Mesendoderm (in vitro differentiated cells): ENCODE measurements at regions not wholly inside any gene's neighbourhood (a gene's known extent, or its start where the extent isn't known, plus 50 kb on each side); places are given as distances from the start of the nearest gene placed in this dataset.

ENCODE experiments used
- DNase-seq: peaks from one replicate; pipeline ENCODE4 v3.0.0; 2013
- H2AK5ac ChIP-seq: 2 replicates; pipeline ENCODE4 v1.6.1; 2013; ENCODE audit warnings: low read length, inconsistent platforms
- H2BK120ac ChIP-seq: 2 replicates; pipeline ENCODE4 v1.6.1; 2013; ENCODE audit warnings: low read depth, mild to moderate bottlenecking, low read length, moderate library complexity, mixed read lengths
- H2BK15ac ChIP-seq: replicated peaks from 2 replicates; pipeline ENCODE4 v1.6.1; 2013; ENCODE audit warnings: low read depth, mild to moderate bottlenecking, moderate library complexity
- H2BK5ac ChIP-seq: 2 replicates; pipeline ENCODE4 v1.6.1; 2013; ENCODE audit warnings: low read length, inconsistent platforms
- H3K18ac ChIP-seq: 2 replicates; pipeline ENCODE4 v1.6.1; 2013; ENCODE audit warnings: mild to moderate bottlenecking, low read length, mixed read lengths
- H3K23ac ChIP-seq: one replicate; pipeline ENCODE4 v1.6.1; 2013; ENCODE audit warnings: low read length
- H3K27ac ChIP-seq: 2 replicates; pipeline ENCODE4 v1.5.1; 2013; ENCODE audit warnings: low read depth, mild to moderate bottlenecking, inconsistent platforms, low read length, moderate library complexity
- H3K27me3 ChIP-seq: 2 replicates; pipeline ENCODE4 v1.6.1; 2013; ENCODE audit warnings: low read length, control low read depth, mild to moderate bottlenecking, inconsistent platforms; ENCODE audit not compliant: insufficient read depth, poor library complexity
- H3K36me3 ChIP-seq: 2 replicates; pipeline ENCODE4 v1.6.1; 2013; ENCODE audit warnings: low read length, inconsistent platforms; ENCODE audit not compliant: control insufficient read depth, insufficient read depth
- H3K4ac ChIP-seq: one replicate; pipeline ENCODE4 v1.6.1; 2013; ENCODE audit warnings: low read depth, mild to moderate bottlenecking, low read length, moderate library complexity
- H3K4me1 ChIP-seq: 2 replicates; pipeline ENCODE4 v1.6.1; 2013; ENCODE audit warnings: low read depth, low read length, inconsistent platforms; ENCODE audit not compliant: control insufficient read depth
- H3K4me2 ChIP-seq: 2 replicates; pipeline ENCODE4 v1.6.1; 2013; ENCODE audit warnings: low read length
- H3K4me3 ChIP-seq: 2 replicates; pipeline ENCODE4 v1.5.1; 2013; ENCODE audit warnings: mild to moderate bottlenecking, low read length
- H3K56ac ChIP-seq: one replicate; pipeline ENCODE4 v1.6.1; 2013; ENCODE audit warnings: low read length
- H3K79me1 ChIP-seq: 2 replicates; pipeline ENCODE4 v1.6.1; 2013; ENCODE audit warnings: low read length, inconsistent platforms
- H3K79me2 ChIP-seq: 2 replicates; pipeline ENCODE4 v1.6.1; 2013; ENCODE audit warnings: mild to moderate bottlenecking, low read length; ENCODE audit not compliant: control insufficient read depth, insufficient read depth
- H3K9ac ChIP-seq: 2 replicates; pipeline ENCODE4 v1.6.1; 2013; ENCODE audit warnings: low read length, inconsistent platforms
- H4K5ac ChIP-seq: one replicate; pipeline ENCODE4 v1.6.1; 2013; ENCODE audit warnings: low read length
- H4K8ac ChIP-seq: one replicate; pipeline ENCODE4 v1.6.1; 2013; ENCODE audit warnings: low read depth, mild to moderate bottlenecking, control low read depth, low read length, moderate library complexity
- WGBS: extraction: QIAGEN DNeasy Blood & Tissue Kit; methylation state at CpG from one replicate; pipeline ENCODE4 v1.1.7; 2013; ENCODE audit warnings: low lambda C conversion rate, missing lambda C conversion rate; ENCODE audit not compliant: insufficient coverage; ENCODE audit errors: extremely low coverage; 5-methylcytosine and 5-hydroxymethylcytosine counted together

DNA sequence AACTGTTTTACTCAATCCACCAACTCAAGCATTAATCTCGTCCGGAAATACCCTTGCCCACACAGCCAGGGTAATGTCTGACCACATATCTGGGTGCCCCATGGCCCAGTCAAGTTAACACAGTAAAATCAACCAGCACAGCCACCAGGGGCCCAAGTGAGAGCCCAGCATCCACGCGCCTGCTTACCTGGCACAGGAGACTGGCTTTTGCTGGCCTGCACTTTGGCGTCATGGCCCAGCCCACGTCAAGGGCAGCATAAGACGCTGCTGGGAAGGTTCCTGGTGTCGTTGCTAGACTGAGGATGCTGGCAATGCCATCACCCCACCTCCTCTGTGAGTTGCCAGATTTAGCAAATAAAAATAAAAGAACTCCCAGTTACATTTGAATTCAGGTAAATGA lies 53.6 kb upstream of the BCL11B start:
- no peak overlapping the region for H3K27ac ChIP-seq
- no peak overlapping the region for H4K8ac ChIP-seq
- no peak overlapping the region for H3K18ac ChIP-seq
- H3K27me3 ChIP-seq = no peaks in the 10 kb centered on the region
- no peak overlapping the region for H4K5ac ChIP-seq
- WGBS = no CpG with 5 or more reads among the region's 8 CpGs
- H2BK120ac ChIP-seq = no peak overlapping the region
- H3K79me1 ChIP-seq = no peaks in the 10 kb centered on the region
- no peak overlapping the region for H3K9ac ChIP-seq
- no peak for DNase-seq
- no peak overlapping the region for H3K4me3 ChIP-seq
- no peaks in the 10 kb centered on the region for H3K4me1 ChIP-seq
- H3K56ac ChIP-seq = no peak overlapping the region
- no peaks in the 10 kb centered on the region for H3K36me3 ChIP-seq
- H3K79me2 ChIP-seq = no peaks in the 10 kb centered on the region
- H3K23ac ChIP-seq = no peak overlapping the region
- no peak overlapping the region for H2BK15ac ChIP-seq
- no peak overlapping the region for H3K4me2 ChIP-seq
- H2BK5ac ChIP-seq = no peak overlapping the region
- no peak overlapping the region for H2AK5ac ChIP-seq
- no peak overlapping the region for H3K4ac ChIP-seq

- Histone ChIP-seq H3K56ac (no peak overlapping the region), H3K23ac (no peak overlapping the region), H3K79me1 (no peaks in the 10 kb centered on the region), H3K9ac (no peak overlapping the region), H3K36me3 (no peaks in the 10 kb centered on the region), H3K4ac (no peak overlapping the region), H3K18ac (no peak overlapping the region), H4K5ac (no peak overlapping the region), H2BK15ac (no peak overlapping the region), H3K4me3 (no peak overlapping the region), H3K4me2 (no peak overlapping the region), H2AK5ac (no peak overlapping the region), H4K8ac (no peak overlapping the region), H3K4me1 (no peaks in the 10 kb centered on the region), H3K27me3 (no peaks in the 10 kb centered on the region), H3K27ac (no peak overlapping the region), H3K79me2 (no peaks in the 10 kb centered on the region), H2BK120ac (no peak overlapping the region), H2BK5ac (no peak overlapping the region)
- DNase-seq = no peak
- no CpG with 5 or more reads among the region's 9 CpGs for WGBS
These were observed 53.0 kb upstream of the BCL11B start for GRCh38 chr14:99325016-99325415.

- H3K23ac ChIP-seq = no peak overlapping the region
- no peak overlapping the region for H3K4me3 ChIP-seq
- no peak for DNase-seq
- H3K79me2 ChIP-seq = no peaks in the 10 kb centered on the region
- no peak overlapping the region for H3K56ac ChIP-seq
- no peaks in the 10 kb centered on the region for H3K4me1 ChIP-seq
- H3K27me3 ChIP-seq = no peaks in the 10 kb centered on the region
- no peak overlapping the region for H2BK5ac ChIP-seq
- no peak overlapping the region for H2BK15ac ChIP-seq
- no peak overlapping the region for H4K5ac ChIP-seq
- H4K8ac ChIP-seq = no peak overlapping the region
- WGBS = no CpG with 5 or more reads among the region's 8 CpGs
- H2AK5ac ChIP-seq = no peak overlapping the region
- H3K9ac ChIP-seq = no peak overlapping the region
- no peak overlapping the region for H3K4ac ChIP-seq
- H3K79me1 ChIP-seq = no peaks in the 10 kb centered on the region
- H3K18ac ChIP-seq = no peak overlapping the region
- H2BK120ac ChIP-seq = no peak overlapping the region
- H3K27ac ChIP-seq = no peak overlapping the region
- no peaks in the 10 kb centered on the region for H3K36me3 ChIP-seq
- H3K4me2 ChIP-seq = no peak overlapping the region
These were observed 52.3 kb upstream of the BCL11B start for GRCh38 chr14:99324291-99324690.

DNA sequence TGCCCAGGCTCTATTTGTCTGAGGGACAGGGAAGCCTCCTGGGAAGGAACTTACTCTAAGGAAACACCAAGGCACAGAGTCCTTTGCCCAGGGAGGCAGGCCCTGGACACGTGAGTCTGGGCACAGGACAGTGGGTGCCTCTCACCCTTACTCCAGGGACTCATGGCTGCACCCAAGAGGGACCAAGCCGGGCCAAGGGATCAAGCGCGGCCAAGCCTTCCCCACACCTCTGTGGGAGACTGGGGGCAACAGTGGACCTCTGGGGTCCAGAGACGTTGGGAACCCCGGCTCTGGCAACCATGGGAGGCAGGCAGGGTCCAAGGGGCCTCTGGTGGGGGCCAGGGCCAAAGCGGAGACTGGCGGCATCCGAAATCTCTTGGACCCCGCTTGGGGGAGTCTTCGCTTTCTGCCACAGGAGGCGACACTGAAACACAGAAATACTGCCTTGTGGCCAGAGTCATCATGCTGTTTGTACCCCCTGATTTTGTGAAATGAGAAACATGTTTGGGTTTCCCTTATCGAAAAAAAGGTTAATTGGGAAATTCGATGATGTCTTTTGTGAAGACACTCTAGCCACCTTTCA lies 51.7 kb upstream of the BCL11B start:
- Histone ChIP-seq H3K4me1 (no peaks in the 10 kb centered on the region), H3K27me3 (no peaks in the 10 kb centered on the region), H3K18ac (no peak overlapping the region), H3K56ac (no peak overlapping the region), H3K4me3 (no peak overlapping the region), H2AK5ac (no peak overlapping the region), H2BK15ac (no peak overlapping the region), H3K4ac (no peak overlapping the region), H3K36me3 (no peaks in the 10 kb centered on the region), H3K23ac (no peak overlapping the region), H3K4me2 (no peak overlapping the region), H3K9ac (no peak overlapping the region), H3K79me2 (no peaks in the 10 kb centered on the region), H2BK5ac (no peak overlapping the region), H4K5ac (no peak overlapping the region), H4K8ac (no peak overlapping the region), H3K79me1 (no peaks in the 10 kb centered on the region), H2BK120ac (no peak overlapping the region), H3K27ac (no peak overlapping the region)
- no peak for DNase-seq
- no CpG with 5 or more reads among the region's 14 CpGs for WGBS

DNA sequence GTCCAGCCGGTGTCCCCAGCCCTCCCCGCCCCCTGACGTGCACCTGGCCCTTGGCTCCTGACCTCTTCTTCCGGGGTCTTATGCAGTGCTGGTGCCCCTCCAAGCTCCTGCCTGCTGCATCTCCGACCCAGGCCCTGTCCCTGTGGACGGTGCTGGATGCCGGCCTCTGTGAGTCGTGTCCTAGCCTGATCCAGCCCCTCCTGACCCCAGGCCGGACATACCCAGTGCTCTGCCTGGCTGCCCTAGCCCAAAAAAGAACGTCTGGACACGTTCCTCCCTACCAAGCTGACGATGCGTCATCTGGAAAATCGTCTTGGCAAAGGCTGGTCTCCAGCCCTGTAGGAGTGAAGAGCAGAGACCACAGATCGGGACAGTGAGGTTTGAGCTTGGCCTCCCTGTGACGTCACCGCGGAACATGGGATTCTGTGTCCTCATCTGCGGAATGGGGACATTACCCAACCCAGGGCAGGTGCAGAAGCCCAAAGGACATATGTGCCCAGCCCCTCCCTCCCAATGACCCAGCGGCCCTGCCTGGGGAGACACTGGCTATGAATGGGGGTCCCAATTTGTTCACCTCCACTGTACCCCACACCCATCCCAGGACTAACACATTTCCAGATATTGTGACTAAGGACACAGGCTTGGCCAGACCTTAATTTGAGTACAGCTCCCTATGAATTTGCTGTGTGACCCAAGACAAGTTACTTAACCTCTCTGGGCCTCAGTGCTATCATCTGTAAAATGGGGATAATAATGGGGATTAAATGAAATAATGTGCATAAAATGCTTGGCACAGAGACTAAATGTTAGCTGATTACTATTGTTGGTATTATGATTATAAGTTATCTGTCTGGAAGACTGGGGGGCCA lies 51.0 kb upstream of the BCL11B start:
- no peak overlapping the region for H2AK5ac ChIP-seq
- no peaks in the 10 kb centered on the region for H3K79me1 ChIP-seq
- H3K27me3 ChIP-seq = no peaks in the 10 kb centered on the region
- H3K4ac ChIP-seq = no peak overlapping the region
- no peak overlapping the region for H2BK120ac ChIP-seq
- H3K4me2 ChIP-seq = no peak overlapping the region
- H2BK5ac ChIP-seq = no peak overlapping the region
- no peaks in the 10 kb centered on the region for H3K79me2 ChIP-seq
- H3K4me1 ChIP-seq = no peaks in the 10 kb centered on the region
- H3K23ac ChIP-seq = no peak overlapping the region
- H3K27ac ChIP-seq = no peak overlapping the region
- H3K36me3 ChIP-seq = no peaks in the 10 kb centered on the region
- no peak overlapping the region for H4K5ac ChIP-seq
- H3K9ac ChIP-seq = no peak overlapping the region
- H3K18ac ChIP-seq = no peak overlapping the region
- no peak for DNase-seq
- no peak overlapping the region for H3K4me3 ChIP-seq
- no peak overlapping the region for H3K56ac ChIP-seq
- no peak overlapping the region for H4K8ac ChIP-seq
- H2BK15ac ChIP-seq = no peak overlapping the region
- WGBS = no CpG with 5 or more reads among the region's 20 CpGs
